Natural killer cell treated with Interleukin-12 subunit alpha and Interleukin-12 subunit beta and Interleukin-15 and Interleukin-18, amount 100 ng/mL, for 72 hours (primary cell): ENCODE measurements at regions not wholly inside any gene's neighbourhood (a gene's known extent, or its start where the extent isn't known, plus 50 kb on each side); places are given as distances from the start of the nearest gene placed in this dataset.
"Not testable (repeated sequence)": the region's sequence is repeated elsewhere in the genome, so short reads cannot be mapped to it uniquely, and the experiment has no call there.

Experiments
- ATAC-seq, 2 donors: fragments of 150-1000 bp; cut with Tn5 transposase in 1 of 2; sonication (Bioruptor Pico), chemical (Tn5 transposase) in 1 of 2; 2 replicates each; pipeline ENCODE4 v1.10.0; 2021
- DNase-seq: peaks from one replicate; pipeline ENCODE4 v3.0.0; 2022; ENCODE audit warnings: low spot score
- H3K27ac Mint-ChIP-seq, 2 donors: 1 replicate in 1 of 2; 2 replicates in 1 of 2; pipeline ENCODE4 v1.8.0; 2022; ENCODE audit warnings: mixed read lengths in 2 of 2, mild to moderate bottlenecking in 1 of 2, moderate library complexity in 1 of 2
- H3K27me3 Mint-ChIP-seq, 2 donors: 1 replicate in 1 of 2; 2 replicates in 1 of 2; pipeline ENCODE4 v1.8.0; 2022; ENCODE audit warnings: mixed read lengths in 2 of 2
- H3K36me3 Mint-ChIP-seq: one replicate; pipeline ENCODE4 v1.8.0; 2022; ENCODE audit warnings: mixed read lengths
- H3K4me1 Mint-ChIP-seq, 2 donors: 1 replicate in 1 of 2; 2 replicates in 1 of 2; pipeline ENCODE4 v1.8.0; 2022; ENCODE audit warnings: low read depth in 2 of 2, mixed read lengths in 2 of 2, mild to moderate bottlenecking in 1 of 2
- H3K4me3 Mint-ChIP-seq: one replicate; pipeline ENCODE4 v1.8.0; 2022; ENCODE audit warnings: mixed read lengths
- H3K9me3 Mint-ChIP-seq: 2 replicates; pipeline ENCODE4 v1.8.0; 2022; ENCODE audit warnings: mixed read lengths

DNA sequence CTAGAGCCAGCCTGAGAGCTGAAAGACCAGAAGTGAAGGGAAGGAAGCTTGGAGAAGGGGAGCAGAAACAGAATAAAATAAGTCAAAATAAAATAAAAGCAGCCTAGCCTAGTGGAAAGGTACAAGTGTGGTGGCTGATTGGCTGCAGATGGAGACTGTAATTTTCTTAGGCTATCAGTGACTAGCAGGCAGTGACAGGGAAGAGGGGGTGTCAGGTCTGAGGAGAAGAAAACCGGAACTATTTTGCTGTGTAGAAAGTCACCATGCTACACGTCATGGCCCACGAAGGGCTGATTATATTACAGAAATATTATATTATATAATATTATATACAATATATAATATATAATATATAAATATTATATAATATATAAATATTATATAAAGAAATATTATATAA, 98.1 kb upstream of the TAF11L2 start:
- ATAC-seq (no peak), DNase-seq (no peak)
- no peaks in the 10 kb centered on the region for H3K36me3 Mint-ChIP-seq
- no peaks in the 10 kb centered on the region for H3K4me1 Mint-ChIP-seq
- H3K27ac Mint-ChIP-seq, result no peak overlapping the region
- peaks cover 14% of the 10 kb centered on the region for H3K9me3 Mint-ChIP-seq
- no peaks in the 10 kb centered on the region for H3K27me3 Mint-ChIP-seq
- no peak overlapping the region for H3K4me3 Mint-ChIP-seq

GRCh38 chr5:17400724-17401469, 97.1 kb upstream of the TAF11L2 start:
- H3K27me3 Mint-ChIP-seq, result no peaks in the 10 kb centered on the region
- no peak overlapping the region for H3K4me3 Mint-ChIP-seq
- ATAC-seq (no peak), DNase-seq (no peak)
- H3K9me3 Mint-ChIP-seq, result peaks cover 14% of the 10 kb centered on the region
- no peak overlapping the region for H3K27ac Mint-ChIP-seq
- no peaks in the 10 kb centered on the region for H3K4me1 Mint-ChIP-seq
- H3K36me3 Mint-ChIP-seq, result no peaks in the 10 kb centered on the region

DNA sequence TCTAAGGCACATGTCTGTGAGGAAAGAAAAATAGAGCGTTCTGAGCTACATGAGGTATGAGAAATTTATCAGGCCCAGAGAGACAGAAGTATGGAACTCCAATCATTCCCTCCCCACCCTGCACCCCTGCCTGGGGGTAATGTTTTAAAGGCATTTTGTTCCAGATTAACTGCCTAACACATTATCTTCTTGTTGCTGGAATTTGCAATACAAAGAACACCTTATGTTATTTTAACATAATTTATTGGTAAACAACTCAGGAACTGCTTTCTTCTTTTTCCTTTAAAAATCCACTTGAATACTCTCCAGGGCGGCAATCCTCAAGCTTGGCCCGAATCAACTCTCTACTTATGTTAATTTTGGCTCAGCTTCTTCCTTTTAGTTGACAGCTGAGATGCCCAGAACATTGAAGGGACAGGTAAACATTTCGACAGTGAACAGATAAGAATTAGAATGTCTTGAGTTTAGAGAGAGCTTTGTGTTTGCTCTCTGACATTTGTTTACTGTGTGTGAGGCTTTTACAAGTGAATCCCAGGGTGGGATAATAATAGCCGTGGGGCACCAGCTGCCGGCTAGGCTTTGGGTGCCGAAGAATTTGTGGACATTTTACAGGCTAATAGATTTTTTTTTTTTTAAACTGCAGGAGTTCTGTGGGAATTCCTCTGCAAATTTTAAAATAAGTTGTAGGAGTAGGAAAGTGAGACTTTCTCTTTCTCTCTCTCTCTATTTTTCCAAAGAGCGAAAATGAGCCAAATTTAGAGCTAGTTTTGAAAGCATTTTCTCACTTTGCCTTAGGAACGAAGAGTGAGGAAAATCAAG, 96.4 kb upstream of the TAF11L2 start:
- ATAC-seq (no peak), DNase-seq (no peak)
- Mint-ChIP-seq H3K27me3 (no peaks in the 10 kb centered on the region), H3K4me1 (no peaks in the 10 kb centered on the region), H3K36me3 (no peaks in the 10 kb centered on the region), H3K9me3 (peaks cover 12% of the 10 kb centered on the region), H3K4me3 (no peak overlapping the region), H3K27ac (no peak overlapping the region)

- ATAC-seq (no peak), DNase-seq (no peak)
- Mint-ChIP-seq H3K9me3 (peaks cover 11% of the 10 kb centered on the region), H3K27ac (no peak overlapping the region), H3K4me1 (no peaks in the 10 kb centered on the region), H3K4me3 (no peak overlapping the region), H3K36me3 (no peaks in the 10 kb centered on the region), H3K27me3 (no peaks in the 10 kb centered on the region)
These were observed 95.5 kb upstream of the TAF11L2 start for GRCh38 chr5:17402289-17403121.

- no peak overlapping the region for H3K4me3 Mint-ChIP-seq
- H3K9me3 Mint-ChIP-seq, result peaks cover 8% of the 10 kb centered on the region
- DNase-seq, result no peak
- no peaks in the 10 kb centered on the region for H3K36me3 Mint-ChIP-seq
- no peaks in the 10 kb centered on the region for H3K27me3 Mint-ChIP-seq
- no peaks in the 10 kb centered on the region for H3K4me1 Mint-ChIP-seq
- no peak overlapping the region for H3K27ac Mint-ChIP-seq
- no peak for ATAC-seq
These were observed 94.1 kb upstream of the TAF11L2 start for GRCh38 chr5:17403695-17404490.

- ATAC-seq (no peak), DNase-seq (no peak)
These were observed 92.1 kb upstream of the TAF11L2 start for GRCh38 chr5:17405976-17406375.

GRCh38 chr5:17406423-17406838, 91.6 kb upstream of the TAF11L2 start:
- no peak for DNase-seq
- ATAC-seq, result no peak
- no peaks in the 10 kb centered on the region for H3K27me3 Mint-ChIP-seq
- H3K4me1 Mint-ChIP-seq, result no peaks in the 10 kb centered on the region
- no peaks in the 10 kb centered on the region for H3K36me3 Mint-ChIP-seq
- H3K4me3 Mint-ChIP-seq, result no peak overlapping the region
- no peak overlapping the region for H3K27ac Mint-ChIP-seq
- peaks cover 8% of the 10 kb centered on the region for H3K9me3 Mint-ChIP-seq

More at GRCh38 chr5:17405976-17406375, 92.1 kb upstream of the TAF11L2 start:
- Mint-ChIP-seq H3K4me1 (no peaks in the 10 kb centered on the region), H3K36me3 (no peaks in the 10 kb centered on the region), H3K27me3 (no peaks in the 10 kb centered on the region), H3K4me3 (no peak overlapping the region), H3K27ac (no peak overlapping the region), H3K9me3 (peaks cover 8% of the 10 kb centered on the region)

DNA sequence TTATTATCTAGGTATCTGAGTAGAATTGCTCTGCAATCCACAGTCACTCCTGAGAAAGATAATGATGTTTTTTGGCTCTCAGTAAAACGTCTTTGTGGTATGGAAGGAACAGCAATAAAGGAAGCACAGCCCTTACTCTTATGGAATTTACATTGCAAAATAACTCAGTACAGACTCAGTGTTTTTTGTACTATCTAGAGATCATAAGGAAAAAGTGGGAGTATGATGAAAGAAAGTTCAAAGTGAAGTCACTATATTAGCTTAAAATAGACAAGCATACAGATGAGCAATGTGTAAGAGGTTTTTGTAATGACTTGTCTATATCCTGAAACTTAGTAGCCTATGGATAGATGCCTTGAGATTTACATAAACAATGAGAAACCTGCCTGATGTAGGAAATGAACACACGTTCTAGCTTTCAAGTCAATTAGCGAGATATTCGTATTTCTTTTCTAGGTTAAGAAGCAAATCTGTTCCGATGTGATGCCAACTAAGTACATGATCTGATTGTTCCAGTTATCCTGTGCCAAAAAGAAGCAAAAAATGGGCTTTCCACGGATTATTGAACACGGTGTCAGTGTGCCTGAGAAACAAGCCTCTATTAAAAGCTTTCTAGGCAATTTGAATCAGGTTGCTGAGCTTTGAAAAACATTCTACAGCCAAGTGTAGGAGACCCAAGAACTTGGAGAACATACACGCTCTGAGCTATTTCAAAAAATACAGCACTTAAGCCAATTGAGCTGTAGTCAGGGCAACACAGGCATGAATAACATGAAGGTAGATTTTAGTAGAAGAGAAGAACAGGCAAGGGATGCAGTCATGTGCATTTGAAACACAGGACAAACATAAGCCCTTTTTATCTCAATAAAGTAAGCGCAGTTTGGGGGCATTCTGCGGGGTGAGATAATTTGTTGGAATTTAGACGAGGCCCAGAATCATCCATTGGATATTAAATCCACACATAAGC, 86.3 kb upstream of the TAF11L2 start:
- H3K9me3 Mint-ChIP-seq, result peaks cover 2% of the 10 kb centered on the region
- H3K4me1 Mint-ChIP-seq, result no peaks in the 10 kb centered on the region
- H3K36me3 Mint-ChIP-seq, result no peaks in the 10 kb centered on the region
- no peak for ATAC-seq
- no peak overlapping the region for H3K4me3 Mint-ChIP-seq
- no peak for DNase-seq
- no peak overlapping the region for H3K27ac Mint-ChIP-seq
- H3K27me3 Mint-ChIP-seq, result no peaks in the 10 kb centered on the region

DNA sequence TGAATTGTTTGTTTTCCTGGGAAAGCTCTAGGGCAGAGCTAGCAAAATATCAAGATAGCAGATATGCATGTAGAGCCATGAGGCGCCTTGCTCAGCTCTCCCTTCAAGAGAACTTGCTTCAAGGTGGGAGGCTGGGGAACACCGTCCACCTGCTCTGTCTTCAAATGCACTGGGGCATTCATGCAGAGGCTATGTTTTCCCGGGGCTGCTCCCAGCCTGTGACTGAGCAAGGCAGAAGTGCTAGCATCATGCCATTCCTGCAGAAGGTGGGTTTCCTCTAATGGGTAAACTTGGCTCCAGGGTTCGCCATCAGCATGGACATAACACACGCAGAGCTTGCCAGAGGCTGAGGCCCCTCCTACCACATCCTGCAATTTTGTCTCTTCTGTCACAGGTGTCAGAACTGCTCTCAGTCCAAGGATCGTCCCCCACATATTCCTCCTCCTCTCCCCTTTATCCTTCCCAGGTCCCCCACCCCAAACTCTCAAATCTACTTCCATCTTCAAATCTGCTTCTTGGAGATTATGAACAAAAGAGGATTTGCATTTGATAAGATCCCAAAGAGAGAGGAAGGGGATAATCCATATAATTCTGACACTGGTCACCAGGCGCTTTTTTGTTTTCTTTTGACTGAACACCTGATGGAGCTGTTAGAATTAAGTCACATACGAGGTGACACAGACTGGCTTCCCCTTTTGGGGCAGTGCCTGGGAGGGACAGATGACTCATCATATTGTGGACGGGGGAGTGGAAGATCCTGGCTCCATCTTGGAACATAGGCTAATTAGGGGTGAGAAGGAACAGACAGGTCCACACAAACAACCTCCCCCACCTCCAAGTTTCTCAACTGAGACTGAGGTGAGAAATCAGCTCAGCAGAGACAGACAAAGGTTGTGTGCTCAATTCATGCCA, 85.0 kb upstream of the TAF11L2 start:
- Mint-ChIP-seq H3K4me1 (no peaks in the 10 kb centered on the region), H3K36me3 (no peaks in the 10 kb centered on the region), H3K9me3 (no peaks in the 10 kb centered on the region), H3K27ac (no peak overlapping the region), H3K4me3 (no peak overlapping the region), H3K27me3 (no peaks in the 10 kb centered on the region)
- ATAC-seq, result no peak
- no peak for DNase-seq

- no peaks in the 10 kb centered on the region for H3K27me3 Mint-ChIP-seq
- H3K4me1 Mint-ChIP-seq, result no peaks in the 10 kb centered on the region
- no peak overlapping the region for H3K4me3 Mint-ChIP-seq
- H3K9me3 Mint-ChIP-seq, result peaks cover 2% of the 10 kb centered on the region
- ATAC-seq, result no peak
- no peaks in the 10 kb centered on the region for H3K36me3 Mint-ChIP-seq
- no peak for DNase-seq
- no peak overlapping the region for H3K27ac Mint-ChIP-seq
These were observed 84.3 kb upstream of the TAF11L2 start for GRCh38 chr5:17413691-17414090.

DNA sequence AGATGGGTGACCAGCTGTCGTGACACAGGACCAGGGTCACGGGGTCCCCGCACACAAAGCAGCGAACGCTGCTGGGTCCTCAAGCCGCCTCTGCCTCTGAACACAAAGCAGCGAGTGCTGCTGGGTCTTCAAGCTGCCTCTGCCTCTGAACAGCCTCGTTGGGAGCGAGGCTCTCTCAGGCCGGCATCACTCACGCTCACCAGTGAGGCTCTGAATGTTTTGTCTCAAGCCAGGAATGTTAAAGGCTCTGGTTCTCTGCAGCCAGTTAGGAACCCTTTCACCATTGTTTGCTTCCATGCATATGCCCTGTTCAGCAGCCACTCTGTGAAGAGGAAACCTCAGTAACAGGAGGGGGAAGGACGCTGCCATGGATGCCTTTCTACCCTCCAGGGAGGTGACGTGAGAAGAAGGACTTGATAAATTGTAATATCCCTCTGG, 82.7 kb upstream of the TAF11L2 start:
- ATAC-seq (no peak), DNase-seq (no peak)
- H3K9me3 Mint-ChIP-seq, result peaks cover 3% of the 10 kb centered on the region
- no peaks in the 10 kb centered on the region for H3K27me3 Mint-ChIP-seq
- H3K4me1 Mint-ChIP-seq, result no peaks in the 10 kb centered on the region
- H3K36me3 Mint-ChIP-seq, result no peaks in the 10 kb centered on the region
- no peak overlapping the region for H3K27ac Mint-ChIP-seq
- no peak overlapping the region for H3K4me3 Mint-ChIP-seq

DNA sequence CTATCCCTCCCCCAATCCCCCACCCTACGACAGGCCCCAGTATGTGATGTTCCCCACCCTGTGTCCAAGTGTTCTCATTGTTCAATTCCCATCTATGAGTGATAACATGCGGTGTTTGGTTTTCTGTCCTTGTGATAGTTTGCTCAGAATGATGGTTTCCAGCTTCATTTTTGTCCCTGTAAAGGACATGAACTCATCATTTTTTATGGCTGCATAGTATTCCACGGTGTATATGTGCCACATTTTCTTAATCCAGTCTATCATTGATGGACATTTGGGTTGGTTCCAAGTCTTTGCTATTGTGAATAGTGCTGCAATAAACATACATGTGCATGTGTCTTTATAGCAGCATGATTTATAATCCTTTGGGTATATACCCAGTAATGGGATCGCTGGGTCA, 81.7 kb upstream of the TAF11L2 start:
- H3K4me3 Mint-ChIP-seq, ATAC-seq, H3K27ac Mint-ChIP-seq, H3K36me3 Mint-ChIP-seq, DNase-seq, H3K9me3 Mint-ChIP-seq, H3K4me1 Mint-ChIP-seq, H3K27me3 Mint-ChIP-seq: not testable (repeated sequence)
